H7 (cell line): ENCODE measurements at regions not wholly inside any gene's neighbourhood (a gene's known extent, or its start where the extent isn't known, plus 50 kb on each side); places are given as distances from the start of the nearest gene placed in this dataset.

ENCODE experiments used
- DNase-seq: peaks from one replicate; pipeline ENCODE4 v3.0.0; 2012
- H3K27me3 ChIP-seq: 2 replicates; pipeline ENCODE4 v1.6.0; 2011; ENCODE audit warnings: mild to moderate bottlenecking, low read length; ENCODE audit not compliant: control insufficient read depth, insufficient read depth
- H3K36me3 ChIP-seq: replicated peaks from 2 replicates; pipeline ENCODE4 v1.5.1; 2011; ENCODE audit warnings: low read length; ENCODE audit not compliant: control insufficient read depth, insufficient read depth
- H3K4me3 ChIP-seq: 2 replicates; pipeline ENCODE4 v1.5.1; 2011; ENCODE audit warnings: low read depth, mild to moderate bottlenecking, control low read depth, low read length, moderate library complexity; ENCODE audit not compliant: insufficient read depth

DNA sequence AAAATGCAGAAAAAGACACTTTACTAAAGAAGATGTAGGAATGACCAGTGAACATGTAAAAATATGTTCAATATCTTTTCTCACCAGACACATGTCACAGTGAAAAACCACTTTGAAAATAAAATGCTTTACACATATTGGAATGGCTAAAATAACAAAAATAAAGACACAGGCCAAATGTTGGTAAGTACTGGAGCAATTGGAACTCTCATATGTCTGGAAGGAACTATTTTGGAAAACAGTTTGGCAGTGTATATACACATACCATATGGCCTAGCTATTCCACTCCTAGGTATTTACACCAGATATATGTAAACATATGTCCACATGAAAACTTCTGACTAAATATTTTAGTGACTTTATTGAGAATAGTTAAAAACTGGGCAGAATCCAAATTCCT is 927.2 kb downstream of the BRINP3 start:
- Histone ChIP-seq H3K4me3 (no peak overlapping the region), H3K36me3 (no peaks in the 10 kb centered on the region), H3K27me3 (no peaks in the 10 kb centered on the region)
- DNase-seq: no peak

DNA sequence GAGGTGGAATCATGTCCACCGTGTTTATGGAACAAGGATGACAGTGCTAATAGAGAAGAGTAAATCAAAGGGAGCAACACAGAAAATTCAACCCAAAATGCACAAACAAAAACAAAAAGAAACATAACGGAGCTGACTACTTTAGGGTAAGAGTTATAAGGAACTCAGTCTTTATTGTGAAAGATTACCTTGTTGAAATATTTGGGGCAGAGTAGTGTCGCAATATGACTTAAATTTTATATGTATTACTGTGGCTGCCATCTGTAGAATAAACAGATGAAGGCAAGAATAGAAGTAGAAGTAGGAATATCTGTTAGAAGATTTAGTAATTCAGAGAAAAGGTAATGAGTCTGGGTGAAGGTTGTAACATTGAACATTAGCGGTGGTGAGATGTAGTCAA is 913.9 kb downstream of the BRINP3 start:
- no peaks in the 10 kb centered on the region for H3K27me3 ChIP-seq
- H3K36me3 ChIP-seq: no peaks in the 10 kb centered on the region
- no peak for DNase-seq
- H3K4me3 ChIP-seq: no peak overlapping the region

DNA sequence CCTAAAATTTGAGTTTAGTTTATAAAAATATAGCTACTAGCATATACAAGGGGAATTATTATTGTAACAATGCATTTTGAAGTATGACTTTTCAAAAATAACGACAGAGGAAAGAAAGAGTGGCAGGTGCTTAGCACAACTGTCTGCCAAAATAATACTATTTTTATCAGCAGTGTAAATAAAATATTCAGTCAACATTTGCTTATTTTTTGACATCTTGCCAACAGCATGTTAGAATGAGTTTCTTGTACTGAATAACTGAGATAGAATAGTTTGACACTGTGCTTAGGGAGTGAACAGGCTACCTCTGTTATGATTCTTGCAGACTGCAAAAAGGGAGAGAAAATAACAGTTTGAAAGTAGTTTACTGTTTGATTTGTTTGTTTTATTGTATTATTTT is 909.8 kb downstream of the BRINP3 start:
- no peak for DNase-seq
- no peak overlapping the region for H3K4me3 ChIP-seq
- H3K27me3 ChIP-seq: no peaks in the 10 kb centered on the region
- H3K36me3 ChIP-seq: no peaks in the 10 kb centered on the region

GRCh38 chr1:189596197-189596596 is 881.5 kb downstream of the BRINP3 start:
- H3K4me3 ChIP-seq: no peak overlapping the region
- DNase-seq: no peak
- no peaks in the 10 kb centered on the region for H3K27me3 ChIP-seq
- H3K36me3 ChIP-seq: no peaks in the 10 kb centered on the region

DNA sequence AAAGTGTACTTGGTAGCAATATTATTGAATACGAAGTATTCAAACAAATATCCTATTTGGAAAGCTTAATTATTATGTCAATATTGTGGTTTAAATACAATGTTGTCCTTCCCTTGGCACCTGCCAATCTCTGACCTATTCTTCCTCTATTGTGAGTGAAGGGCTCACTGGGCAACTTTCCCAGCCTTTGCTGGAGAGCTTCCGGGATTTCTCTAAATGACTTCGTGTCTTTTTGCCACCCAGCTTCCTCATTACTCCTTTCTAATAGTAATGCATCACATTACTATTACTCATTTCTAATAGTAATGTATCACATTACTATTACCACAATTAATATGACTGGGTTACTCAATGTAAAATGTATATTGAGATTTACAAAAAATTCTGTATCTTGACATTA is 880.6 kb downstream of the BRINP3 start:
- H3K27me3 ChIP-seq: no peaks in the 10 kb centered on the region
- no peak for DNase-seq
- no peaks in the 10 kb centered on the region for H3K36me3 ChIP-seq
- H3K4me3 ChIP-seq: no peak overlapping the region

DNA sequence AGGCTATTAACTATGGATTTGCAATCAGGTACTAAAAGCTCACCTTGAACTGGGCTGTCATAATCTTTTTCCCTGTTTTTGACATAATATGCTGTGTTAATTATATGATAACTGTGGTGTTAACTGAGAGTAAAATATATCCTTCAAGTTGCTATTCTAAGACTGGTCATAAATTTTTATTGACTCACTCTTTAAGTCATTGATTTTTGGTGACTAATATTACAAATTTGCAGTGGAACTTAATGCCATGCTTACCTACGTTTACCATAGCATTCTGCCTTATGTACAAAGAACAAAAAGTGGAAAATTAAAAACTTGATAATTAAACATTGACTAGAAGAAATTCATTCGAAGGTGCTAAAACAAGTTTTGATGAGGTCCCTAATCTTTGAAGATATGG is 872.4 kb downstream of the BRINP3 start:
- DNase-seq: no peak
- H3K4me3 ChIP-seq: no peak overlapping the region
- no peaks in the 10 kb centered on the region for H3K36me3 ChIP-seq
- no peaks in the 10 kb centered on the region for H3K27me3 ChIP-seq

DNA sequence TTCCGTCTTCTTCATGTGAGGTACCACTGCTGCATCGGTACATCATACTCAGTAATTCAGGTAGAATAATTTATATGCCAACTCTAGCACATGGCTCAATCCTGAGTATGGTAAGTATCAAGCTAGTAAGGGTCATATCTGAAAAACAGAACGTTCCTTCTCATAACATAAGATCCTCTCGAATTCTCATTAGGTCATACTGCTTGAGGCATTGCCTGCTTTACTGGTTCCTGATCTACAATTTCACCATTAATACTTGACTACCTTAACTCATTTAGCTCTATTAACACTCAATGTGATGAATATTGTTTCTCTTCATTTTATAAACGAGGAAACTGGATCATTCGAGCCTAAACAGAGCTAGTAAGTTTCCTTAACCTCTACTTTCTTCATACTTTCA is 871.6 kb downstream of the BRINP3 start:
- Histone ChIP-seq H3K36me3 (no peaks in the 10 kb centered on the region), H3K4me3 (no peak overlapping the region), H3K27me3 (no peaks in the 10 kb centered on the region)
- no peak for DNase-seq

DNA sequence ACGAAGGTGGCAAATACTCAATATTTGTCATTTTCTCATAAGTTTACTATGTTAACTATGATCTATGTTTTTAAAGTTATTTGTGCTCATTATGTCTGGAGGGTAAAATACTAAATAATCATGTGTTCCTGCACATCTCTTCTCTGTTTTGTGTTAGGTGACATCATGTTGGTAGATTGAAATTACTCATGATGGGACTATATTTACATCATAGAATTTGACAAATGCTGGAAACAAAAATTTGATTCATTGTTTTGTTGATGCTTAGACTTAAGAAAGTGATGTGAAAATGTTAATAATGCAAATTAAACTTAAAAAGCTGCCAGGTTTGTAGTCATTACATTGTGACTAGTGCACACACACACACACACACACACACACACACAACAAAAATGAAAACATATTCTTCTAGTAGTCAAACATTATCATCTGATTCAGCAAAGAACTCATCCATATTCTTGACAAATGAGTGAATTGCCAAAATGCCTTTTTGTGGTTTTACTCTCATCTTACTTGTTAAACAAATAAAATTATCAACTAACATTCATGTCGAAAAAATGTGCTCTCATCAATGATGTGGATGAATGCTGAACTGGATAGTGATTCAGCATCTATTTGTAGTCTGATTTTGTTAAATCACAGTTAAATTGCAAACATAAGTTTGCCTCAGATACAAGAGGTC is 870.7 kb downstream of the BRINP3 start:
- H3K27me3 ChIP-seq: no peaks in the 10 kb centered on the region
- no peak for DNase-seq
- no peak overlapping the region for H3K4me3 ChIP-seq
- H3K36me3 ChIP-seq: no peaks in the 10 kb centered on the region

DNA sequence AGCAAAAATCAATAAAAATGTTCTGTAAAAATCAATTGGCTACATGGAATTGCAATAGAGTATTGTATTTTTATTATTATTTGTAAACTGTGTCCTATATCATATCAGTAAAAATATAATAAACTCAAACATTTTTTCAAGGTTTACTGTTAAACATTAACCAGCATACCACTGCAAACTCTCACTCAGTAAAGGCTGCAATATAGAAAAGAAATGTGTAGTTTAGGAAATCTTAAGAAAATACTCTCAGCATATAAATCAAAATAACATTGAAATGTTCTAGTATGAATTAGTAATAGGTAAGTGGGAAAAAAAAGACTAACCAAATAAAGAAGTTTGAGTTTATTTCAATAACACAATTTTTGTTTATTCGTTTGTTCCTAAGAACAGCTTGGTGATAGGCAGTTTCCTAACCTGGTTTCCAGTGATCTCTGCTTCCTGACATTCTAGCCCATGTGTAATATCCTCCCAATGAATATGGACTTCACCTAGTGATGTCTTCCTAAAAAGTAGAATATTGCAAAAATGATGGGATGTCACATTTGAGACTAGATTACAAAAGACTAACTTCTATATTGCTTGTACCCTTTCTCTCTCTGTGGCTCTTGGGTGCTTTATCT is 870.1 kb downstream of the BRINP3 start:
- no peaks in the 10 kb centered on the region for H3K27me3 ChIP-seq
- no peaks in the 10 kb centered on the region for H3K36me3 ChIP-seq
- no peak for DNase-seq
- H3K4me3 ChIP-seq: no peak overlapping the region

- H3K27me3 ChIP-seq: no peaks in the 10 kb centered on the region
- DNase-seq: no peak
- no peaks in the 10 kb centered on the region for H3K36me3 ChIP-seq
- H3K4me3 ChIP-seq: no peak overlapping the region
Measured at GRCh38 chr1:189609167-189609566, 868.5 kb downstream of the BRINP3 start.

DNA sequence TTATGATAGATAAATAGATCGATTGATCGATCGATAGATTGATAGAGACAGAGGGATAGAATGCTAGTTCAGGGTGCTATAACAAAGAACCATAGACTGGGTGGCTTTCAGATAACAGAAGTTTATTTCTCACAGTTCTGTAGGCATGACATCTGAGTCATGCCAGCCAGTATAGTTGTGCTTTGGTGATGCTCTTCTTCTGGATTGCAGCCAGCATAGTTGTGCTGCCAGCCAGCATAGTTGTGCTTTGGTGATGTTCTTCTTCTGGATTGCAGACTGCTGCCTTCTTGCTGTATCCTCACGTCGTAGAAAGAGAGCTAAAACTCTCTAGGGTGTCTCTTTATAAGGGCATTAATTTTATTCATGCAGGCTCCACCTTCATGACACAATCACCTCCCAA is 860.8 kb downstream of the BRINP3 start:
- H3K27me3 ChIP-seq: no peaks in the 10 kb centered on the region
- no peaks in the 10 kb centered on the region for H3K36me3 ChIP-seq
- DNase-seq: no peak
- no peak overlapping the region for H3K4me3 ChIP-seq

GRCh38 chr1:189619682-189620332 is 857.9 kb downstream of the BRINP3 start:
- DNase-seq: no peak
- H3K4me3 ChIP-seq: no peak overlapping the region
- no peaks in the 10 kb centered on the region for H3K36me3 ChIP-seq
- H3K27me3 ChIP-seq: no peaks in the 10 kb centered on the region

- Histone ChIP-seq H3K36me3 (no peaks in the 10 kb centered on the region), H3K4me3 (no peak overlapping the region), H3K27me3 (no peaks in the 10 kb centered on the region)
- no peak for DNase-seq
Measured at GRCh38 chr1:189620471-189620870, 857.2 kb downstream of the BRINP3 start.

DNA sequence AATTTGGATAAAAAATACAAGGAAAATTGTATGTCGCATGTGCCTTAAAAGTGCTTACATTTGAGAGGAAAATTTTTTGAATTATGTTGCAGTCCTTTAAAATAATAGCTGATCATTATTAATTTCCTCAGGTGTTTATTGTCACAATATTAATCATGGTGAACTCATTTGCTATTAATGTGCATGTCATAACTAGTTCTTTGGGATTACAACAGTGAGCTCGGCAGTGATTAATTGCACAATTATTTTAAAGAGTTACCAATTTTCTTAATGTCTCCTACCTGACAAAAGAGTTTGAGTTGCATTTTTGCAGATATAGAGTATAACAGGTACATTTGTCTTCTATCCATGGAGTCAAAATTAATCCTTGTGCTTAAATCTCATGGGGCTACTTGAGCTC is 854.3 kb downstream of the BRINP3 start:
- no peaks in the 10 kb centered on the region for H3K36me3 ChIP-seq
- H3K4me3 ChIP-seq: no peak overlapping the region
- DNase-seq: no peak

GRCh38 chr1:189627427-189627826 is 850.2 kb downstream of the BRINP3 start:
- Histone ChIP-seq H3K36me3 (no peaks in the 10 kb centered on the region), H3K4me3 (no peak overlapping the region), H3K27me3 (no peaks in the 10 kb centered on the region)
- no peak for DNase-seq

More for the DNA sequence above, 854.3 kb downstream of the BRINP3 start:
- H3K27me3 ChIP-seq: no peaks in the 10 kb centered on the region
